ENCODE measurements at regions not wholly inside any gene's neighbourhood (a gene's known extent, or its start where the extent isn't known, plus 50 kb on each side); places are given as distances from the start of the nearest gene placed in this dataset.

DNA sequence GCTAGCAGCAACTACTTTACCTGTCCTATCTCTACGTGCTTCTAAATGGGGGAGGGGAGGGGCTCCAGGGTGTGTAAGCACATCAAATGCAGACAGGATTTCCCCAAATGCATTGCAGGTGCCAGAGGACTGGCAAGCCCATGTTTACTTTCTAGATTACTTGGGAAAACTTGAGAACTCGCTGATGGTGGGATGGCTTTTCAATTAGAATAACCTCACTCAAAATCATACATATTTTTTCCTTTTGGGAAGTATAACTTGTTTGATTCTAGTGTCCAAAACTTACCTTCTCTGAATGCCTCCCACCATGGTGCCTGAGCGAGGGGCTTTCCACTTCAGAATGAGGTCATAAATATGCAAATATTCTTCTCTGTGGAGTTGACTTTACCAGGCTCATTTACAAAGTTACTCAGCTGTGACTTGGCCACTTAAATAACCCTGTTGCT is 191.3 kb upstream of the RHOBTB1 start:
- ChIA-PET POLR2A (no interaction called here), CTCF (interaction anchor here (1.0 kb wide), 1 partner anchor 8 kb away, joined by 5 read pairs; no protein-coding TSS in a partner anchor)
- intact Hi-C loops (cut with micrococcal nuclease) = no loop called here
- BruUV-seq (replicated peaks) = no TSS peak
- TF ChIP-seq, protein P1, sequence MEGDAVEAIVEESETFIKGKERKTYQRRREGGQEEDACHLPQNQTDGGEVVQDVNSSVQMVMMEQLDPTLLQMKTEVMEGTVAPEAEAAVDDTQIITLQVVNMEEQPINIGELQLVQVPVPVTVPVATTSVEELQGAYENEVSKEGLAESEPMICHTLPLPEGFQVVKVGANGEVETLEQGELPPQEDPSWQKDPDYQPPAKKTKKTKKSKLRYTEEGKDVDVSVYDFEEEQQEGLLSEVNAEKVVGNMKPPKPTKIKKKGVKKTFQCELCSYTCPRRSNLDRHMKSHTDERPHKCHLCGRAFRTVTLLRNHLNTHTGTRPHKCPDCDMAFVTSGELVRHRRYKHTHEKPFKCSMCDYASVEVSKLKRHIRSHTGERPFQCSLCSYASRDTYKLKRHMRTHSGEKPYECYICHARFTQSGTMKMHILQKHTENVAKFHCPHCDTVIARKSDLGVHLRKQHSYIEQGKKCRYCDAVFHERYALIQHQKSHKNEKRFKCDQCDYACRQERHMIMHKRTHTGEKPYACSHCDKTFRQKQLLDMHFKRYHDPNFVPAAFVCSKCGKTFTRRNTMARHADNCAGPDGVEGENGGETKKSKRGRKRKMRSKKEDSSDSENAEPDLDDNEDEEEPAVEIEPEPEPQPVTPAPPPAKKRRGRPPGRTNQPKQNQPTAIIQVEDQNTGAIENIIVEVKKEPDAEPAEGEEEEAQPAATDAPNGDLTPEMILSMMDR (IDR thresholded peaks at IDR 0.05; ENCODE audit: unreplicated experiment) = no peak
- peaks cover 12% of the 10 kb centered on the region for H3K4me1 Mint-ChIP-seq (ENCODE audit: insufficient read depth, unreplicated experiment)
- H3K27ac Mint-ChIP-seq (ENCODE audit: low read depth, unreplicated experiment) = no peak overlapping the region
- DNase-seq (ENCODE audit: unreplicated experiment) = no peak
- no peaks in the 10 kb centered on the region for H3K9me3 Mint-ChIP-seq (ENCODE audit: unreplicated experiment)
- no peaks in the 10 kb centered on the region for H3K36me3 Mint-ChIP-seq (ENCODE audit: insufficient read depth, unreplicated experiment)
- no peaks in the 10 kb centered on the region for H3K27me3 Mint-ChIP-seq (ENCODE audit: insufficient read depth, unreplicated experiment)
- no peak overlapping the region for H3K4me3 Mint-ChIP-seq (ENCODE audit: unreplicated experiment)

DNA sequence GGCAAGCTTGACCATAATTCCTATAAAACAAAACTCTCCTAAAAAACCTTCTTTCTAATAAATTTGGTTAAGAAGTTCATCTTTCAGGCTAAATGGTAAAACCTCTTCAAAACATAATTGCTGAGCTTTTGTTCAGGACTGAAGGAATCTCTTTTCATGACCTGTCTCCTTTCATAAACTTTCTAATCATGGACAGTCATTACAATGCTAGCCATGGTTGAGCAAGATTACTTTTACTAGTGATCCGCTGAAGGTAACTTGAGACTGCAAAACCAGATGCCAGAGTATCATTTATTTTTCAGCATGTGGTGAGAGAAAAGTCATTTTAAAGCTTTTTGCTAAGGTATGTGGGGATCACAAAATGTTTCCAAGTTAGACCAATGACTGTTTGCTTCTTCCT is 186.4 kb upstream of the RHOBTB1 start:
- ChIA-PET POLR2A (no interaction called here), CTCF (interaction anchor here (0.9 to 1.6 kb wide), 2 partner anchors 10 to 155 kb away, joined by 4 to 5 read pairs; no protein-coding TSS in a partner anchor)
- Mint-ChIP-seq H3K4me1 (ENCODE audit: insufficient read depth, unreplicated experiment) (no peaks in the 10 kb centered on the region), H3K36me3 (ENCODE audit: insufficient read depth, unreplicated experiment) (no peaks in the 10 kb centered on the region), H3K27ac (ENCODE audit: low read depth, unreplicated experiment) (no peak overlapping the region), H3K27me3 (ENCODE audit: insufficient read depth, unreplicated experiment) (no peaks in the 10 kb centered on the region), H3K9me3 (ENCODE audit: unreplicated experiment) (no peaks in the 10 kb centered on the region), H3K4me3 (ENCODE audit: unreplicated experiment) (no peak overlapping the region)
- BruUV-seq (replicated peaks) = no TSS peak
- TF ChIP-seq, protein P1 (IDR thresholded peaks at IDR 0.05; ENCODE audit: unreplicated experiment) = no peak
- intact Hi-C loops (cut with micrococcal nuclease) = no loop called here
- no peak for DNase-seq (ENCODE audit: unreplicated experiment)

DNA sequence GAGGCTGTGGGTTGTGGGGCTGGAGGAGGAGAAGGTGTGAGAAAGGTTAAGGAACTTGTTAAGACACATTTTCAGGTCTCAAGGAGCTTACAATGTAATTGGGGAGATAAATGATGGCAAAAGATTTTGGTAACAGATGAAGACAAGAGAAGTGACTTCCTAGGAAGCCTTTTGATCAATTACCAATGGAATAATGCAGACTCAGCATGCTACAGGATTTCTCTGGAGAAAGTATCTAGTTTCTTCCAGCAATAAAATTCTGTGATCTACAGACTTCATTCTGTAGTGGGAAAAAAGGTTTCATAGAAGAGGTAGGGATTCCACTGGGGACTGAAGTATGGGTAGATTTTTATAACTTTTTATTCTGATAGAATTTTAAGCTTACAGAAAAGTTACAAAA is 184.2 kb upstream of the RHOBTB1 start:
- POLR2A ChIA-PET = interaction anchor here (0.6 kb wide), 1 partner anchor 10 kb away, joined by 3 read pairs; no protein-coding TSS in a partner anchor
- no peaks in the 10 kb centered on the region for H3K9me3 Mint-ChIP-seq (ENCODE audit: unreplicated experiment)

DNA sequence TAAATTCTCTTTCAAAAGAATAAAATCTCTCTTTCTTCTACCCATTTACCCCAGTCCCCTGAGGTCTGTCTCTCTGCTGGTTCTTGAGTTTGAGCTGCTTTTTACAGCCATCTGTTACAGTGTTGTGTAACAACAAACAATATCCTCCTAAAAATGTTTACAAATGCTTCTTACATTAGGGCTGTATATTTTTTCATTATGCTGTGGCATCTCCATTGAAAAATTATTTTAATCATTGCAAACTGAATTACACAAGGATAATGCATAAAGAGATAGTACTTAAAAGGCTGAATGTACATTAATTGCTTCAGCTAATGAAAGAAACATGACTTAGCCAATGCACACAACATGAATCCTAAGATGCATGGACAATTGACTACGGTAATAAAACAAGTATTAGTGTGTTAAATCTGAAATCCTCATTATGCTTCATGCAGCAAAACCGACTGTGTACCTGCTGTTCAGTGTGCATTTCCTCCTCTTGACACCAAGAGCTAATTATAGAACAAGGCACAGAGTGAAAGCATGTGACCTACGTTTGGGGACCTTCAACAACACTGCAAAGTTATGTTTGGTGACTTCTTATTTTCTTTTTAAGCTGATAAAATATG is 181.7 kb upstream of the RHOBTB1 start:
- ChIA-PET POLR2A (interaction anchor here (0.9 kb wide), 1 partner anchor 26 kb away, joined by 4 read pairs; no protein-coding TSS in a partner anchor), CTCF (interaction anchor here (1.0 kb wide), 1 partner anchor 15 kb away, joined by 4 read pairs; no protein-coding TSS in a partner anchor)
- no TSS peak for BruUV-seq (replicated peaks)
- TF ChIP-seq, protein P1 (IDR thresholded peaks at IDR 0.05; ENCODE audit: unreplicated experiment) = no peak
- H3K4me3 Mint-ChIP-seq (ENCODE audit: unreplicated experiment) = no peak overlapping the region
- no peaks in the 10 kb centered on the region for H3K4me1 Mint-ChIP-seq (ENCODE audit: insufficient read depth, unreplicated experiment)
- no peaks in the 10 kb centered on the region for H3K36me3 Mint-ChIP-seq (ENCODE audit: insufficient read depth, unreplicated experiment)
- H3K9me3 Mint-ChIP-seq (ENCODE audit: unreplicated experiment) = no peaks in the 10 kb centered on the region
- no peak for DNase-seq (ENCODE audit: unreplicated experiment)
- no peaks in the 10 kb centered on the region for H3K27me3 Mint-ChIP-seq (ENCODE audit: insufficient read depth, unreplicated experiment)
- intact Hi-C loops (cut with micrococcal nuclease) = no loop called here
- no peak overlapping the region for H3K27ac Mint-ChIP-seq (ENCODE audit: low read depth, unreplicated experiment)

More for the DNA sequence above, 184.2 kb upstream of the RHOBTB1 start:
- H3K27ac Mint-ChIP-seq (ENCODE audit: low read depth, unreplicated experiment) = no peak overlapping the region
- DNase-seq (ENCODE audit: unreplicated experiment) = no peak
- BruUV-seq (replicated peaks) = no TSS peak
- TF ChIP-seq, protein P1 (IDR thresholded peaks at IDR 0.05; ENCODE audit: unreplicated experiment) = no peak
- H3K27me3 Mint-ChIP-seq (ENCODE audit: insufficient read depth, unreplicated experiment) = no peaks in the 10 kb centered on the region
- CTCF ChIA-PET = interaction anchor here (0.6 to 0.9 kb wide), 3 partner anchors 35 to 613 kb away, joined by 3 to 4 read pairs (median 3); no protein-coding TSS in a partner anchor
- H3K4me3 Mint-ChIP-seq (ENCODE audit: unreplicated experiment) = no peak overlapping the region
- no peaks in the 10 kb centered on the region for H3K4me1 Mint-ChIP-seq (ENCODE audit: insufficient read depth, unreplicated experiment)
- intact Hi-C loops (cut with micrococcal nuclease) = no loop called here
- H3K36me3 Mint-ChIP-seq (ENCODE audit: insufficient read depth, unreplicated experiment) = no peaks in the 10 kb centered on the region
